PC-9 (cell line): ENCODE measurements at regions not wholly inside any gene's neighbourhood (a gene's known extent, or its start where the extent isn't known, plus 50 kb on each side); places are given as distances from the start of the nearest gene placed in this dataset.

Source experiments
- CTCF ChIP-seq: fragments of 200-600 bp; sonication (generic); conservative IDR thresholded peaks from 2 replicates; pipeline ENCODE4 v1.6.1; 2017; ENCODE audit warnings: mixed run types, antibody characterized with exemption, mild to moderate bottlenecking, moderate library complexity
- EZH2 ChIP-seq: fragments of 200-600 bp; sonication (generic); IDR thresholded peaks from 2 replicates; pipeline ENCODE4 v1.8.0; 2017; ENCODE audit warnings: antibody characterized with exemption, low read depth

GRCh38 chr5:93926831-93927620 is 185.6 kb upstream of the POU5F2 start:
- no peak for TF ChIP-seq CTCF
- TF ChIP-seq EZH2: no peak
